HCT116 (cell line): ENCODE measurements at regions not wholly inside any gene's neighbourhood (a gene's known extent, or its start where the extent isn't known, plus 50 kb on each side); places are given as distances from the start of the nearest gene placed in this dataset.

Experiments used
- ATAC-seq: fragments of 200-7000 bp; cut with Tn5 transposase; 2 replicates; pipeline ENCODE4 v1.9.1; 2020; ENCODE audit warnings: mild to moderate bottlenecking, moderate library complexity
- BruUV-seq: library from RNA; stranded (reverse); fragments of 400-500 nt; replicated peaks from 2 replicates; lab custom pipeline; 2021; lab: Mats Ljungman, UMichigan
- CTCF ChIA-PET: fragments of 300-600 bp; sonication (Branson Sonifier 250); formaldehyde crosslinking; loops from one replicate; lab custom pipeline; 2021; ENCODE audit warnings: antibody characterized with exemption; lab: Charles Lee
- POLR2A ChIA-PET: fragments of 300-600, 350-600 bp; sonication (Branson Sonifier 250); formaldehyde crosslinking; loops from one replicate; lab custom pipeline; 2021; ENCODE audit warnings: antibody characterized with exemption; lab: Charles Lee
- RAD21 ChIA-PET, 2 experiments: fragments of 300-600 bp; sonication (Branson Sonifier 250); formaldehyde crosslinking; loops; one replicate each; lab custom pipeline; 2023; ENCODE audit warnings: low total read pairs in 2 of 2; ENCODE audit not compliant: uncharacterized antibody in 2 of 2, unreplicated experiment in 2 of 2, low non-redundant PET in 1 of 2; lab: Charles Lee
- DNase-seq: peaks from one replicate; pipeline ENCODE4 v3.0.0-alpha.2; 2010; ENCODE audit warnings: low read depth, low spot score
- H2AFZ ChIP-seq: fragments of 200-600 bp; shearing (Covaris generic), sonication (generic); 2 replicates; pipeline ENCODE4 v1.6.1; 2017; ENCODE audit warnings: low read depth, mixed run types, mixed read lengths, antibody characterized with exemption, low read length; ENCODE audit not compliant: poor library complexity, severe bottlenecking
- H3K27ac ChIP-seq: 2 replicates; pipeline ENCODE4 v1.5.1; 2012; ENCODE audit warnings: low read depth, low read length
- H3K27me3 ChIP-seq: fragments of 200-600 bp; sonication (generic); 2 replicates; pipeline ENCODE4 v1.6.1; 2016; ENCODE audit warnings: mixed run types, low read length, mixed read lengths; ENCODE audit not compliant: insufficient read depth
- H3K36me3 ChIP-seq, 2 experiments: fragments of 200-500 bp in 1 of 2; fragments of 200-600 bp in 1 of 2; sonication (Bioruptor generic) in 1 of 2; sonication (generic) in 1 of 2; 2 replicates each; pipeline versions ENCODE4 v1.5.1 to v1.6.1; 2014 to 2016; ENCODE audit warnings: low read length in 2 of 2, inconsistent platforms in 1 of 2, mixed read lengths in 1 of 2, mixed run types in 1 of 2; ENCODE audit not compliant: insufficient read depth in 2 of 2, control insufficient read depth in 1 of 2
- H3K4me1 ChIP-seq, 2 experiments: fragments of 200-600 bp in 1 of 2; sonication (generic) in 1 of 2; 2 replicates each; pipeline versions ENCODE4 v1.5.1 to v1.6.1; 2012 to 2017; ENCODE audit warnings: low read length in 2 of 2, inconsistent platforms in 1 of 2, mild to moderate bottlenecking in 1 of 2, mixed read lengths in 1 of 2, mixed run types in 1 of 2, moderate library complexity in 1 of 2; ENCODE audit not compliant: insufficient read depth in 2 of 2, control insufficient read depth in 1 of 2
- H3K4me2 ChIP-seq: fragments of 200-600 bp; sonication (generic); 2 replicates; pipeline ENCODE4 v1.6.1; 2017; ENCODE audit warnings: mixed run types, low read length, mixed read lengths
- H3K4me3 ChIP-seq, 2 experiments: fragments of 200-600 bp in 1 of 2; sonication (generic) in 1 of 2; replicated peaks in 1 of 2; 2 replicates each; pipeline ENCODE4 v1.5.1; 2011 to 2016; ENCODE audit warnings: low read length in 2 of 2, control low read depth in 1 of 2, low read depth in 1 of 2, mild to moderate bottlenecking in 1 of 2, mixed read lengths in 1 of 2, mixed run types in 1 of 2
- H3K79me2 ChIP-seq: fragments of 200-600 bp; sonication (generic); 2 replicates; pipeline ENCODE4 v1.6.1; 2017; ENCODE audit warnings: mild to moderate bottlenecking, mixed run types, low read length, moderate library complexity, mixed read lengths; ENCODE audit not compliant: insufficient read depth
- H3K9ac ChIP-seq: fragments of 200-600 bp; sonication (generic); 2 replicates; pipeline ENCODE4 v1.6.1; 2016; ENCODE audit warnings: low read length, mixed read lengths
- H3K9me2 ChIP-seq: fragments of 200-600 bp; sonication (generic), shearing (Covaris generic); 2 replicates; pipeline ENCODE4 v1.6.1; 2017; ENCODE audit warnings: mixed run types, mild to moderate bottlenecking, moderate library complexity; ENCODE audit not compliant: insufficient read depth
- H3K9me3 ChIP-seq, 2 experiments: fragments of 200-500 bp in 1 of 2; fragments of 200-600 bp in 1 of 2; sonication (Bioruptor generic) in 1 of 2; sonication (generic) in 1 of 2; 2 replicates each; pipeline ENCODE4 v1.6.1; 2014 to 2017; ENCODE audit warnings: low read length in 2 of 2, mixed read lengths in 2 of 2, inconsistent platforms in 1 of 2, low read depth in 1 of 2, mild to moderate bottlenecking in 1 of 2, mixed run types in 1 of 2, moderate library complexity in 1 of 2; ENCODE audit not compliant: control insufficient read depth in 1 of 2, insufficient read depth in 1 of 2
- H4K20me1 ChIP-seq: fragments of 200-600 bp; sonication (generic), shearing (Covaris generic); 2 replicates; pipeline ENCODE4 v1.6.1; 2017; ENCODE audit warnings: mixed run types, mild to moderate bottlenecking, moderate library complexity; ENCODE audit not compliant: insufficient read depth
- CBX3 ChIP-seq: IDR thresholded peaks from 2 replicates; pipeline ENCODE4 v1.6.1; 2012; ENCODE audit warnings: low read depth
- EGR1 ChIP-seq: IDR thresholded peaks from 2 replicates; pipeline ENCODE4 v1.6.1; 2012; ENCODE audit warnings: low read depth
- EZH2phosphoT487 ChIP-seq: fragments of 200-600 bp; IDR thresholded peaks from 2 replicates; pipeline ENCODE4 v1.6.1; 2018; ENCODE audit warnings: antibody characterized with exemption, borderline replicate concordance
- RAD21 ChIP-seq: IDR thresholded peaks from 2 replicates; pipeline ENCODE4 v1.6.1; 2012; ENCODE audit warnings: low read depth, mild to moderate bottlenecking
- SIN3A ChIP-seq: IDR thresholded peaks from 2 replicates; pipeline ENCODE4 v1.6.1; 2012; ENCODE audit warnings: low read depth
- SP1 ChIP-seq: IDR thresholded peaks from 2 replicates; pipeline ENCODE4 v1.6.1; 2012; ENCODE audit warnings: low read depth
- SRF ChIP-seq: IDR thresholded peaks from 2 replicates; pipeline ENCODE4 v1.6.1; 2012; ENCODE audit warnings: low read depth
- TCF7L2 ChIP-seq: IDR thresholded peaks from 2 replicates; pipeline ENCODE4 v1.7.0; 2011; ENCODE audit warnings: borderline replicate concordance, inconsistent platforms; ENCODE audit not compliant: insufficient read depth, insufficient read length; ENCODE audit errors: extremely low read depth
- YY1 ChIP-seq: IDR thresholded peaks from 2 replicates; pipeline ENCODE4 v1.6.1; 2011; ENCODE audit warnings: low read length, low read depth, moderate library complexity, mild to moderate bottlenecking; ENCODE audit not compliant: insufficient replicate concordance; ENCODE audit errors: extremely low read depth
- ZFX ChIP-seq: fragments of 450-650 bp; IDR thresholded peaks from 2 replicates; pipeline ENCODE4 v1.6.1; 2017
- ZNF274 ChIP-seq: fragments of 200-500 bp; sonication (Bioruptor generic); IDR thresholded peaks from 2 replicates; pipeline ENCODE4 v1.6.1; 2014; ENCODE audit warnings: mild to moderate bottlenecking, low read depth, low read length, inconsistent platforms
- intact Hi-C: fragments of 100-400 bp; cut with micrococcal nuclease; formaldehyde crosslinking; loops from 2 replicates; pipeline ENCODE4 v1.10.0; 2022
- TF ChIP-seq, protein P1 (sequence below): IDR thresholded peaks from 2 replicates; pipeline ENCODE4 v1.6.1; 2011; ENCODE audit warnings: mild to moderate bottlenecking, low read length, moderate library complexity; ENCODE audit not compliant: insufficient replicate concordance; ENCODE audit errors: extremely low read depth
- TF ChIP-seq, protein P2 (sequence below): IDR thresholded peaks from 2 replicates; pipeline ENCODE4 v1.6.1; 2012
- TF ChIP-seq, protein P3 (sequence below): IDR thresholded peaks from 2 replicates; pipeline ENCODE4 v1.6.1; 2012
- TF ChIP-seq, protein P4 (sequence below), 3 experiments: fragments of 200-600 bp in 1 of 3; sonication (generic) in 1 of 3; IDR thresholded peaks in 2 of 3; conservative IDR thresholded peaks in 1 of 3; 2 replicates each; pipeline ENCODE4 v1.5.1; 2012 to 2017; ENCODE audit warnings: low read depth in 2 of 3, low read length in 2 of 3, antibody characterized with exemption in 1 of 3, borderline replicate concordance in 1 of 3, control low read depth in 1 of 3, mild to moderate bottlenecking in 1 of 3, mixed read lengths in 1 of 3, mixed run types in 1 of 3, moderate library complexity in 1 of 3; ENCODE audit not compliant: insufficient read depth in 1 of 3
- TF ChIP-seq, protein P5 (sequence below): IDR thresholded peaks from 2 replicates; pipeline ENCODE4 v1.6.1; 2012; ENCODE audit warnings: low read depth

DNA sequence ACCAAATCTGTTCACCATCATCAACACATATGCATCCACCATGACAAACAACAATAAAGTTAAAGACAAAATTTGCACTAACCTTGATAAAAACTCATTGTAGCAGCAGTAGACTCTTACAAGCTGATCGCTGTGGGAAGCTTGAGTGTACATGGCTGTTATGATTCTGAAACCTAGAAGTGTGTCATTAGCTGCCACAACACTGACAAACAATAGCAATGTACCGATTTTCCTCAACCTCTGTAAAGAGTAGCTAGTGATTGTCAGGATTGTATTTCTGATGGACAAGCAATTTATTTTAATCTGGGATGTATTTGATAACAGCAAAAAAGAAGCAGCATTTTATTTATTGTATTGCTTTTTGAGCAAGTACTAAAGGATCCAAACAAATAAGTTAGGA lies 1357.7 kb downstream of the ROBO1 start:
- CTCF ChIA-PET: no interaction called here
- no TSS peak for BruUV-seq
- DNase-seq: no peak
- no peak overlapping the region for H3K27ac ChIP-seq
- H3K4me2 ChIP-seq: no peak overlapping the region
- intact Hi-C loops: no loop called here
- H2AFZ ChIP-seq: no peak overlapping the region
- POLR2A ChIA-PET: no interaction called here
- no peaks in the 10 kb centered on the region for H3K9me2 ChIP-seq
- TF ChIP-seq CBX3: no peak
- TF ChIP-seq ZNF274: no peak
- TF ChIP-seq, protein P1, sequence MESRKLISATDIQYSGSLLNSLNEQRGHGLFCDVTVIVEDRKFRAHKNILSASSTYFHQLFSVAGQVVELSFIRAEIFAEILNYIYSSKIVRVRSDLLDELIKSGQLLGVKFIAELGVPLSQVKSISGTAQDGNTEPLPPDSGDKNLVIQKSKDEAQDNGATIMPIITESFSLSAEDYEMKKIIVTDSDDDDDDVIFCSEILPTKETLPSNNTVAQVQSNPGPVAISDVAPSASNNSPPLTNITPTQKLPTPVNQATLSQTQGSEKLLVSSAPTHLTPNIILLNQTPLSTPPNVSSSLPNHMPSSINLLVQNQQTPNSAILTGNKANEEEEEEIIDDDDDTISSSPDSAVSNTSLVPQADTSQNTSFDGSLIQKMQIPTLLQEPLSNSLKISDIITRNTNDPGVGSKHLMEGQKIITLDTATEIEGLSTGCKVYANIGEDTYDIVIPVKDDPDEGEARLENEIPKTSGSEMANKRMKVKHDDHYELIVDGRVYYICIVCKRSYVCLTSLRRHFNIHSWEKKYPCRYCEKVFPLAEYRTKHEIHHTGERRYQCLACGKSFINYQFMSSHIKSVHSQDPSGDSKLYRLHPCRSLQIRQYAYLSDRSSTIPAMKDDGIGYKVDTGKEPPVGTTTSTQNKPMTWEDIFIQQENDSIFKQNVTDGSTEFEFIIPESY: no peak
- TF ChIP-seq, protein P2, sequence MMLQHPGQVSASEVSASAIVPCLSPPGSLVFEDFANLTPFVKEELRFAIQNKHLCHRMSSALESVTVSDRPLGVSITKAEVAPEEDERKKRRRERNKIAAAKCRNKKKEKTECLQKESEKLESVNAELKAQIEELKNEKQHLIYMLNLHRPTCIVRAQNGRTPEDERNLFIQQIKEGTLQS: no peak
- TF ChIP-seq, protein P3, sequence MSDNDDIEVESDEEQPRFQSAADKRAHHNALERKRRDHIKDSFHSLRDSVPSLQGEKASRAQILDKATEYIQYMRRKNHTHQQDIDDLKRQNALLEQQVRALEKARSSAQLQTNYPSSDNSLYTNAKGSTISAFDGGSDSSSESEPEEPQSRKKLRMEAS: no peak
- no peak for TF ChIP-seq YY1
- TF ChIP-seq SP1: no peak
- no peak for TF ChIP-seq TCF7L2
- no peak for TF ChIP-seq SRF
- no peak for TF ChIP-seq EGR1
- TF ChIP-seq ZFX: no peak
- TF ChIP-seq, protein P4, sequence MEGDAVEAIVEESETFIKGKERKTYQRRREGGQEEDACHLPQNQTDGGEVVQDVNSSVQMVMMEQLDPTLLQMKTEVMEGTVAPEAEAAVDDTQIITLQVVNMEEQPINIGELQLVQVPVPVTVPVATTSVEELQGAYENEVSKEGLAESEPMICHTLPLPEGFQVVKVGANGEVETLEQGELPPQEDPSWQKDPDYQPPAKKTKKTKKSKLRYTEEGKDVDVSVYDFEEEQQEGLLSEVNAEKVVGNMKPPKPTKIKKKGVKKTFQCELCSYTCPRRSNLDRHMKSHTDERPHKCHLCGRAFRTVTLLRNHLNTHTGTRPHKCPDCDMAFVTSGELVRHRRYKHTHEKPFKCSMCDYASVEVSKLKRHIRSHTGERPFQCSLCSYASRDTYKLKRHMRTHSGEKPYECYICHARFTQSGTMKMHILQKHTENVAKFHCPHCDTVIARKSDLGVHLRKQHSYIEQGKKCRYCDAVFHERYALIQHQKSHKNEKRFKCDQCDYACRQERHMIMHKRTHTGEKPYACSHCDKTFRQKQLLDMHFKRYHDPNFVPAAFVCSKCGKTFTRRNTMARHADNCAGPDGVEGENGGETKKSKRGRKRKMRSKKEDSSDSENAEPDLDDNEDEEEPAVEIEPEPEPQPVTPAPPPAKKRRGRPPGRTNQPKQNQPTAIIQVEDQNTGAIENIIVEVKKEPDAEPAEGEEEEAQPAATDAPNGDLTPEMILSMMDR (IDR thresholded peaks at IDR 0.05 in 2 of 3, conservative IDR thresholded peaks at IDR 0.05 in 1 of 3; ENCODE audit: borderline replicate concordance in 1 of 3, insufficient read depth in 1 of 3, low read depth in 2 of 3, low read length in 2 of 3): no peak
- no peak for TF ChIP-seq RAD21
- TF ChIP-seq SIN3A: no peak
- TF ChIP-seq, protein P5, sequence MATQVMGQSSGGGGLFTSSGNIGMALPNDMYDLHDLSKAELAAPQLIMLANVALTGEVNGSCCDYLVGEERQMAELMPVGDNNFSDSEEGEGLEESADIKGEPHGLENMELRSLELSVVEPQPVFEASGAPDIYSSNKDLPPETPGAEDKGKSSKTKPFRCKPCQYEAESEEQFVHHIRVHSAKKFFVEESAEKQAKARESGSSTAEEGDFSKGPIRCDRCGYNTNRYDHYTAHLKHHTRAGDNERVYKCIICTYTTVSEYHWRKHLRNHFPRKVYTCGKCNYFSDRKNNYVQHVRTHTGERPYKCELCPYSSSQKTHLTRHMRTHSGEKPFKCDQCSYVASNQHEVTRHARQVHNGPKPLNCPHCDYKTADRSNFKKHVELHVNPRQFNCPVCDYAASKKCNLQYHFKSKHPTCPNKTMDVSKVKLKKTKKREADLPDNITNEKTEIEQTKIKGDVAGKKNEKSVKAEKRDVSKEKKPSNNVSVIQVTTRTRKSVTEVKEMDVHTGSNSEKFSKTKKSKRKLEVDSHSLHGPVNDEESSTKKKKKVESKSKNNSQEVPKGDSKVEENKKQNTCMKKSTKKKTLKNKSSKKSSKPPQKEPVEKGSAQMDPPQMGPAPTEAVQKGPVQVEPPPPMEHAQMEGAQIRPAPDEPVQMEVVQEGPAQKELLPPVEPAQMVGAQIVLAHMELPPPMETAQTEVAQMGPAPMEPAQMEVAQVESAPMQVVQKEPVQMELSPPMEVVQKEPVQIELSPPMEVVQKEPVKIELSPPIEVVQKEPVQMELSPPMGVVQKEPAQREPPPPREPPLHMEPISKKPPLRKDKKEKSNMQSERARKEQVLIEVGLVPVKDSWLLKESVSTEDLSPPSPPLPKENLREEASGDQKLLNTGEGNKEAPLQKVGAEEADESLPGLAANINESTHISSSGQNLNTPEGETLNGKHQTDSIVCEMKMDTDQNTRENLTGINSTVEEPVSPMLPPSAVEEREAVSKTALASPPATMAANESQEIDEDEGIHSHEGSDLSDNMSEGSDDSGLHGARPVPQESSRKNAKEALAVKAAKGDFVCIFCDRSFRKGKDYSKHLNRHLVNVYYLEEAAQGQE: no peak
- TF ChIP-seq EZH2phosphoT487: no peak
- H3K4me3 ChIP-seq: no peak overlapping the region
- no peaks in the 10 kb centered on the region for H3K27me3 ChIP-seq
- peaks cover 11 to 29% of the 10 kb centered on the region in 2 experiments; a peak in 2 of 4 replicates for H3K9me3 ChIP-seq
- H3K36me3 ChIP-seq: no peaks in the 10 kb centered on the region
- H4K20me1 ChIP-seq: no peaks in the 10 kb centered on the region
- H3K9ac ChIP-seq: no peak overlapping the region
- ATAC-seq: no peak
- RAD21 ChIA-PET: no interaction called here
- no peaks in the 10 kb centered on the region for H3K4me1 ChIP-seq
- no peaks in the 10 kb centered on the region for H3K79me2 ChIP-seq
